SJSA1 (cell line): ENCODE measurements at regions not wholly inside any gene's neighbourhood (a gene's known extent, or its start where the extent isn't known, plus 50 kb on each side); places are given as distances from the start of the nearest gene placed in this dataset.

Experiments
- DNase-seq, 2 experiments: peaks; one replicate each; pipeline ENCODE4 v3.0.0-alpha.2; 2015 to 2020; ENCODE audit warnings: low spot score in 2 of 2, low read depth in 1 of 2
- H3K27ac ChIP-seq: fragments of 250-450 bp; sonication (Bioruptor Pico); 2 replicates; pipeline ENCODE4 v1.5.1; 2020; ENCODE audit warnings: mild to moderate bottlenecking, moderate library complexity
- H3K27me3 ChIP-seq: fragments of 250-450 bp; sonication (Bioruptor Pico); replicated peaks from 2 replicates; pipeline ENCODE4 v1.5.1; 2020; ENCODE audit warnings: mild to moderate bottlenecking, moderate library complexity
- H3K36me3 ChIP-seq: fragments of 250-450 bp; sonication (Bioruptor Pico); 2 replicates; pipeline ENCODE4 v1.5.1; 2020; ENCODE audit warnings: mild to moderate bottlenecking
- H3K4me1 ChIP-seq: fragments of 250-450 bp; sonication (Bioruptor Pico); replicated peaks from 2 replicates; pipeline ENCODE4 v1.6.1; 2021; ENCODE audit warnings: mild to moderate bottlenecking
- H3K4me3 ChIP-seq: fragments of 250-450 bp; sonication (Bioruptor Pico); 2 replicates; pipeline ENCODE4 v1.5.1; 2020; ENCODE audit warnings: mild to moderate bottlenecking
- H3K9me3 ChIP-seq: fragments of 250-450 bp; sonication (Bioruptor Pico); replicated peaks from 2 replicates; pipeline ENCODE4 v1.5.1; 2020; ENCODE audit warnings: mild to moderate bottlenecking

DNA sequence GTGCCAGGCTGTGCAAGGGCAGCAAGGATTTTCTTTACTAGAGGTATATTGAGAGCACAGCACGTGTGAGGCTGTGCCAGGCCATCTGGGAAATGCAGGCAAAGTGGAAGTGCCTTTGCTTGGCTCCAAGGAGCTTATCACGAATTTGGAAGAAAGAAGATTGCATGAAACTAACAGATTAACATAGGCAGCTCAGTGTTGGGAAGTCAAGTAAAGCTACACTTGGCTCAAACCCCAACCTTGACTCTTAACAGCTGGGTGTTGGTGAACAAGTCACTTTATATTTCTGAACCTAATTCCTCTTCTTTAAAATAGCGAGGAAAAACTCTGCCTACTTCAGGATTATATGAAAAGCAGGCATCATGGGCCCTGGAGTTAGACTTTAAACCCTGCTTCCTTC is 105.2 kb downstream of the PLCE1 start:
- Histone ChIP-seq H3K36me3 (no peaks in the 10 kb centered on the region), H3K27me3 (no peaks in the 10 kb centered on the region), H3K4me1 (peaks cover 16% of the 10 kb centered on the region), H3K4me3 (no peak overlapping the region), H3K9me3 (no peaks in the 10 kb centered on the region), H3K27ac (no peak overlapping the region)
- no peak for DNase-seq

DNA sequence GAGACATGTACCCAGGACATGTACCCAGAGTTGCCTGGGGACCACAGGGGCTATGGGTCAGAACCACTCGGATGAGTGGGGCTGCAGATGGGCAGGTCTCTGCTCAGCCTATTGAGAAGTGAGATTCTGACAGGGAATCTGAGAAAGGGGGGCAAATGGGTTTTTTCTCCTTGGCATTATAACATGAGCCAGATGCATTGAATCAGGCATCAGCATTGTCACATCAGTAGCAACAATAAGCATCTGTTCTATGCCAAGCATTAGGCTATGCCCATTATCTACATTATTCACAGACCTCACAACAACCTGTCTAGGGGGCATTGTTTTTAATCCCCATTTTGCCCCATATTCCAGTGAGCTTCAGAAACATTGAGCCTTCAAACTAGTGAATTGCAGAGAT is 108.2 kb downstream of the PLCE1 start:
- no peak overlapping the region for H3K27ac ChIP-seq
- no peaks in the 10 kb centered on the region for H3K27me3 ChIP-seq
- no peaks in the 10 kb centered on the region for H3K9me3 ChIP-seq
- no peak for DNase-seq
- H3K36me3 ChIP-seq: no peaks in the 10 kb centered on the region
- no peak overlapping the region for H3K4me3 ChIP-seq
- peaks cover 27% of the 10 kb centered on the region for H3K4me1 ChIP-seq

DNA sequence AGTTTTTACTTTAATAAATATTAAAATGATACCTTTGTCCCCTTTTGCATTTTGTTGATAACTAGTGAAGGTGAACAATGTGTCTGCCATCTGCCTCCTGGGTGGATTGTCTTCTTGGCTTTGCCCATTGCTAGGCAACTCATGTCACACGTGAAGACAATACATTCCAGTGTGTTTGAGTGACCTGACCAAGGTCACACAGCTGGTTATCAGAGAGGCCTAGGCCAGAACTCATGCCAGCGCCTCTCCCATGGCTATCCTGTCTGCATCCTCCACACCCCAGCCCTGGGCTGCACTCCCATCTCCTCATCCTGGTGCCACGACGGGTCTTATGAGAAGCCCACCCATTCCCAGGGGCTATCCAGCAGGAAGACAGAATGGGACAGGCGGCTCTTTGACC is 108.7 kb downstream of the PLCE1 start:
- no peaks in the 10 kb centered on the region for H3K27me3 ChIP-seq
- peaks cover 27% of the 10 kb centered on the region for H3K4me1 ChIP-seq
- H3K27ac ChIP-seq: no peak overlapping the region
- H3K4me3 ChIP-seq: no peak overlapping the region
- no peaks in the 10 kb centered on the region for H3K36me3 ChIP-seq
- H3K9me3 ChIP-seq: no peaks in the 10 kb centered on the region
- DNase-seq: no peak

DNA sequence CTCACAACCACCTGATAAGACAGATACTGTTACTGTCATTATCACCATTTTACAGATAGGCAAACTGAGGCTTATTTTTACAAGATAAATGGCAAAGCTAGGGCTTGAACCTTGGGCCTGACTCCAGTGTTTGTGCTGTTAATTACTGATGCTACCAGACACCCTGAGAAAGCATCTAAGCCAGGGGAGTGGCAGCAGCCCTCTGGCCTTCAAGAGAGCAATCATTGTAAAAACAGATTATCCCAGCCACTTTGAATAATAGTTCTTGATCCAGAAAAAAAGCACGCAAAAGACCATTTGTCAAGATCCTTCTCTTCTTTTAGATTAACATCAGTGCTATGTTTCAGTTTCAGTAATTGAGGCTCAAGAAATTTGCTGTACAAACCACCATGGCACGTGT is 109.5 kb downstream of the PLCE1 start:
- Histone ChIP-seq H3K27ac (no peak overlapping the region), H3K36me3 (no peaks in the 10 kb centered on the region), H3K4me1 (peaks cover 31% of the 10 kb centered on the region), H3K27me3 (no peaks in the 10 kb centered on the region), H3K4me3 (no peak overlapping the region), H3K9me3 (no peaks in the 10 kb centered on the region)
- DNase-seq: no peak

DNA sequence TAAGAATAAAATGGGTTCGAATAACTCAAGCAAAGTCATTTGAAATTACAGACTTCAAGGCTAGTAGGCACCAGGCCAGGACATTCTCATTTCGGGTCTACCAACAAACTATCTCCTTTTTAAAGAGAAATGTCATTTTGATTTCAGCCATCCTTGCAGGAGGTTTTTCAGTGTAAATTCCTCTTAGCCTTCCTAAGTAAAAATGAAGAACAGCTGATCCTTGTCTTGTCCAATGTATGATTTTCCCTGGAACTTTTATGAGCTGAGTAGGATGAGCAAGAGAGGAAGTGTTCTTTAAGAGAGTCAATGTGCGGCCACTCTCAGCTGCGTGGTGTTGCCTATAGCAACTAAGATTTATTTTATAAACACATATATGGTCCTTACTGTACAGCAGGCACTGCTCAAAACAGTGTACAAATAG is 110.1 kb downstream of the PLCE1 start:
- H3K4me3 ChIP-seq: no peak overlapping the region
- no peaks in the 10 kb centered on the region for H3K27me3 ChIP-seq
- peak overlapping the region; percentile 70 for H3K27ac ChIP-seq
- no peaks in the 10 kb centered on the region for H3K9me3 ChIP-seq
- no peaks in the 10 kb centered on the region for H3K36me3 ChIP-seq
- peaks cover 37% of the 10 kb centered on the region for H3K4me1 ChIP-seq
- peak in 1 of 2 experiments; percentile 28 for DNase-seq

DNA sequence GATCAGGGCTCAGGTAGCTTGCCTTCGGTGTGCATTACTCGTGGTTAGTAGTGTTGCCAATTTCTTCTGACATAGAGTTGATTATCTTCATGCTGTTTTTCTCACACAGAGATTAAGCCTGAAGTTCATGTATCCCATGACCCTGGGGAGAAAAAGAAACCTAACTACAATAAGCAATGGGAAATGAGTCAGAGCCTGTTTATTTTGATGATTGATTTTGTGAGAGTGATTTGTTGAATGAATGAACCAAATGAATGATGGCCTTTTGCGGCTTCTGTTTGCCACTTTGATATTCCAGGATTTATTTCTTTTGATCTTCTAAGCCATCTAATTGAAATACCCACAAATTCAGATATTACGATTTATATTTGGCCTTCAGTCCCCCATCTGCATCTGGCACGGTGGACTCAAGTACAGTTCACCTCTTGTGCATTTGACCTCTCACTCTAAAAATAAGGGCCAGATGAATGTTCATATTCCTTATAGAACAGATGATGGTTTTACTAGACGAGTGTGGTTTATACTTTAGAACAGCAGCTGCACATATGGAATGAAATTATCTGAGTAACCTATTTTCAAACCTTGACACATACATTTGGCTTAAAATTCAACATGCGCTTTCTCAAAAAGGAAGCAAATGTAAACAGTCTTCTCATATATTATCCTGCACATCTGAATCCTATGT is 110.7 kb downstream of the PLCE1 start:
- H3K4me1 ChIP-seq: peaks cover 37% of the 10 kb centered on the region
- H3K36me3 ChIP-seq: no peaks in the 10 kb centered on the region
- H3K9me3 ChIP-seq: no peaks in the 10 kb centered on the region
- no peak overlapping the region for H3K4me3 ChIP-seq
- H3K27ac ChIP-seq: peak overlapping the region; percentile 70
- DNase-seq: peak in 1 of 2 experiments; percentile 37
- H3K27me3 ChIP-seq: no peaks in the 10 kb centered on the region

DNA sequence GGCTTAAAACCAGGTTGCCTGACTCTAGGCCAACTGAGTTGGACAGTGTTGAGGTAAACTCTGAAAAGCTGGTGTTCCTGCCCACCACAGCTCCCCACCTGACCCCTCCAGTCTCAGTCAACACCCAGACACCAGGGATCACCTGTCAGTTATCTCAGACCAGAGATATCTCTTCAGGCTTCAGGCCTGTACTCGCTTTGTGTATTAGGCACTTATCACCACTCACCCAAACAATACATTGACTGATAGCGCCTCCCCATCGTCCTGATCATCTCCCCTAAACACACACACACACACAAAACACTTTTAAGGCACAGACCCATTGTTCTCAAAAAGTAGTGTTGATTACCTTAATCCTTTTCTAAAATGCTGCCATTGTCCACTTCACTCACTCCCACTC is 111.5 kb downstream of the PLCE1 start:
- no peak overlapping the region for H3K4me3 ChIP-seq
- DNase-seq: no peak
- no peaks in the 10 kb centered on the region for H3K36me3 ChIP-seq
- no peak overlapping the region for H3K27ac ChIP-seq
- H3K4me1 ChIP-seq: peaks cover 37% of the 10 kb centered on the region
- no peaks in the 10 kb centered on the region for H3K27me3 ChIP-seq
- H3K9me3 ChIP-seq: no peaks in the 10 kb centered on the region

DNA sequence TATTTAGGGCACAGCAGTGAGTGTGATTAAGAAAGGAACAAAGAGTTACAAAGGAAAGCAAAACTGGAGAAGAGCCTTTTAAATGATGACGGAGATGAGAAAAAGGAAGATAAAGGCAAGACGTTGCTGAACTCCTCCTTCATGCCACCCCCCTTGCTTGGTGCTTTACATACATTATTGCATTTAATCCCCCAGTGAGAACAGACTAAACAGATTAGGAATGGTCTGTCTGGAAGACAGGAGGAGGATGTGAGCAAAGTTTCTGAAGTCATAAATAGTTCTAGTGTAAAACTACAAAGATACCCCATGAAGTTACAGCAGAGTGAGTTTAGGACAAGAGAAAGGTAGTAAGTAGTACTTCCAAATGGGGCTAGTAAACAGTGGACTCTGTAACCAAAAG is 113.5 kb downstream of the PLCE1 start:
- Histone ChIP-seq H3K36me3 (no peaks in the 10 kb centered on the region), H3K9me3 (no peaks in the 10 kb centered on the region)
- DNase-seq: no peak

DNA sequence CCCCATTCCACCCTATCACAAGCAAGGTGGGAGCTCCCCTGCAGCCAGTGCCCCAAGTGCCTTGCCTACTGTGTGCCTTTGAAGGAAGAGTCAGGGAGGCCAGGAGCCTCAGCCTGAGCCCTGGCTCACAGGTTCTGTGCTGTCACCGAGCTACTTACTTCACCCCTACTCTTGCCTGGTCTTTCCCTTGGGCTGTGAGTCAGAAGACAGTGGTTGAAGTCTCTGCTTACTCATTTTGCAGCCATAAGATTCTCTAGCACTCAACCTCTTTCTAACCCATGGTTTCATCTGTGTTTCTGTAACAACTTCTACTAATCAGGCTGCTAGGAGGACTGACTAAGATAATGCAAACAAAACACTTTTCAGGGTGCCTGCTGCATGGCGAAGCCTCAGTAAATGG is 114.5 kb downstream of the PLCE1 start:
- no peaks in the 10 kb centered on the region for H3K36me3 ChIP-seq
- no peak overlapping the region for H3K27ac ChIP-seq
- H3K9me3 ChIP-seq: no peaks in the 10 kb centered on the region
- DNase-seq: peak in 1 of 2 experiments; percentile 36
- H3K4me3 ChIP-seq: no peak overlapping the region
- H3K27me3 ChIP-seq: no peaks in the 10 kb centered on the region
- H3K4me1 ChIP-seq: peaks cover 28% of the 10 kb centered on the region

More for the DNA sequence above, 113.5 kb downstream of the PLCE1 start:
- Histone ChIP-seq H3K27ac (no peak overlapping the region), H3K4me3 (no peak overlapping the region), H3K4me1 (peaks cover 37% of the 10 kb centered on the region), H3K27me3 (no peaks in the 10 kb centered on the region)

DNA sequence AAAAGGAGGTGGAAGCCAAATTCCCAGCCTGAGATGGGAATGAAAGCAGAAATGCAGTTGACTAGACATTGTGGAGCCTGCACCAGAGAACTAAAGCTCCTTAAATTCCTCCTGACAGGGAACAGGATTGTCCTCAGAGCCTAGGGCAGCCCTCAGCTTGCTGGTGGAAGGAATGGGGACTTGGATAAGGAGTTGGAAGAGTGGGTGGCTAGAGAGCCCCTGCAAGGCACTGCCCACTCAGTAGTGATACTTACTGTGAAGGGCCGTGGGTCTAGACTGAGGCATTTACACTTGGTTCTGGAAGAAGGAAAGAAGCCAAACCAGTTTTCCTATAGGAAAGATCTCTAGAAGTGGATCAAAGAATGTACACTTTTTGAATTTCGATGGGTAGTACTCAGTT is 117.6 kb downstream of the PLCE1 start:
- H3K4me3 ChIP-seq: no peak overlapping the region
- H3K9me3 ChIP-seq: no peaks in the 10 kb centered on the region
- H3K36me3 ChIP-seq: no peaks in the 10 kb centered on the region
- H3K27ac ChIP-seq: no peak overlapping the region
- H3K4me1 ChIP-seq: peaks cover 18% of the 10 kb centered on the region
- DNase-seq: no peak
- H3K27me3 ChIP-seq: no peaks in the 10 kb centered on the region

DNA sequence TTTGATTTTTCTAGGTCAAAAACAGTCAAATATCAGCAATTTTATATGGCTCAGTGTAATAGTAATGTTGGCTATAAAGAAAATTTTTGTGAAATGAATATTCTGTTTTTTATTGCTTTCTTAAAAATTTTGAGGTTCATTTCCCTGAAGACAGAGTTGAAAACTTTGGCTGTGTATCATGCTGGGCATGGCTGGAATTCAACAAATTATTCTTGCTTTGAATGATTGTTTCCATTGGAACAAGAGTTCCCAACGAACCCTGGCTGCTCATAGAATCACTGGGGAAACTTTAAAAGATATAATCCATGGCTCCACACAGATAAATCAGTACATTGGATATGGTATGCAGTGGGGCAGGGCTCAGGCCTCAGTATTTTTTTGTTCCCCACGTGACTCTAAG is 118.6 kb downstream of the PLCE1 start:
- H3K4me1 ChIP-seq: peaks cover 18% of the 10 kb centered on the region
- H3K27me3 ChIP-seq: no peaks in the 10 kb centered on the region
- H3K36me3 ChIP-seq: no peaks in the 10 kb centered on the region
- H3K4me3 ChIP-seq: no peak overlapping the region
- H3K9me3 ChIP-seq: no peaks in the 10 kb centered on the region
- H3K27ac ChIP-seq: no peak overlapping the region
- DNase-seq: no peak

DNA sequence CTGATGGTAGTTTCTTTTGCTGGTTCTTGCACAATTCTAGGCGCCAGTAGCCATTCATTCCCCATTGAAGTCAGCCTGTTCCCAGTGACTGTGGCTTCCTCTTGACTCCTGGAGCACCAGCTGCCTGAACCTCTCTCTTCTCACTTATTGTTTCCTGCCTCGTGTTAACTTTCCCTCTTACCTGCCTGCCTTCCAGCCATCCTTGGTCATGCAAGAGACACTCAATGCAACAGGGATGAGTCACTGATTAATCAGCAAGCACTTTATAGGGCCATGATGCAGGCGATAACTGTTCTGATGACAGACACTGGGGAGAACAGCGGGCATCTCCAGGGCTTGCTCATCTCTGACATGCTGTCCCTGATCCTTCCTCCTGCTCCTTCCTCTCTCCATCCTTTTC is 122.0 kb downstream of the PLCE1 start:
- no peak overlapping the region for H3K4me3 ChIP-seq
- H3K27me3 ChIP-seq: no peaks in the 10 kb centered on the region
- no peaks in the 10 kb centered on the region for H3K9me3 ChIP-seq
- DNase-seq: no peak
- H3K4me1 ChIP-seq: peaks cover 8% of the 10 kb centered on the region
- no peak overlapping the region for H3K27ac ChIP-seq
- no peaks in the 10 kb centered on the region for H3K36me3 ChIP-seq

DNA sequence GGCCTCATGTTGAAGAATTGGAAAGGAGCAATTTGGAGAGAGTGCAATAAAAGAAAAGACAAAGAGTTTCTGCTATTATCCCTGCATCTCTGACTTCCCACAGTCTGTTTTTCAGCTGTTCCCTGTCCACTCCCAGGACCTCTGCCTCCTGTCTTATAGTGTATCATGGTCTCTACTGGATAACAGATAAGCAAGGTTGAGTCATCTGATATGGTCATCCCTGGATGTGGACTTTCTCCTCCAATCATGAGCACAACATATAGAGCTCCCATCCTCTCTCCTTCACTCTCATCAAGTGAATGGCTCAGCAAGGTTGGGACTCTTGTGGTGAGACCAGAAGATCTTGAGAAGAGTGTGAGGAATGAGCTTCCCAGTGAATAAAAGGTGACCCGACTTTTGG is 123.1 kb downstream of the PLCE1 start:
- Histone ChIP-seq H3K4me1 (peaks cover 8% of the 10 kb centered on the region), H3K4me3 (no peak overlapping the region), H3K27ac (no peak overlapping the region), H3K27me3 (no peaks in the 10 kb centered on the region), H3K9me3 (no peaks in the 10 kb centered on the region), H3K36me3 (no peaks in the 10 kb centered on the region)
- no peak for DNase-seq

DNA sequence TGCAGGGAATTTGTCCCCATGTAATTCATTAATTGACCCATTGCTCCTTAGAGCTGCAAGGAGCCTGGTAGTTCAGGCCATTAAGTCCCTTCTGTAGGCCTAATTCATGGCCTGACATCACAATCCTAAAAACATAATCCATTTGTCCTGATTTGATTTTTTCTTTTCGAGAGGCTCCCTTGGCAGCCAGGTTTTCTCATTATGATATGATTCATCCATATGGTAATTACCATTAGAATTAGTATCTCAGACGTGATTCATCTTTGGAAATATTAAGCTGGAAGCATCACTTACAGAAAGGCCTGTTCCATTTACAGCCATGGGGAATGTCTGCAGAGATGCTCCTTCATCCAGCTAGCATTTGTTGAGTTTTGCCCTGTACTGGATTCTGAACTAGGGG is 128.5 kb downstream of the PLCE1 start:
- Histone ChIP-seq H3K27ac (peak overlapping the region; percentile 86), H3K36me3 (no peaks in the 10 kb centered on the region), H3K4me1 (peaks cover 53% of the 10 kb centered on the region), H3K27me3 (no peaks in the 10 kb centered on the region), H3K9me3 (no peaks in the 10 kb centered on the region), H3K4me3 (no peak overlapping the region)
- no peak for DNase-seq
